A549 (cell line): ENCODE measurements at regions not wholly inside any gene's neighbourhood (a gene's known extent, or its start where the extent isn't known, plus 50 kb on each side); places are given as distances from the start of the nearest gene placed in this dataset.

ENCODE experiments used
- MAFK ChIP-seq: fragments of 450-650 bp; IDR thresholded peaks from 2 replicates; pipeline ENCODE4 v1.6.1; 2014; ENCODE audit not compliant: partially characterized antibody
- MYC ChIP-seq: IDR thresholded peaks from 2 replicates; pipeline ENCODE4 v1.6.1; 2012; ENCODE audit warnings: mild to moderate bottlenecking, inconsistent platforms, low read length, improper control_type of control experiment, borderline replicate concordance

GRCh38 chrX:34528081-34528480 lies 129.0 kb downstream of the TMEM47 start:
- TF ChIP-seq MYC (no peak), MAFK (no peak)
